ENCODE measurements at regions not wholly inside any gene's neighbourhood (a gene's known extent, or its start where the extent isn't known, plus 50 kb on each side); places are given as distances from the start of the nearest gene placed in this dataset.
"Not testable (repeated sequence)": the region's sequence is repeated elsewhere in the genome, so short reads cannot be mapped to it uniquely, and the experiment has no call there.

- no peak for DNase-seq
These were observed 141.8 kb downstream of the SIM1 start for GRCh38 chr6:100322886-100323285.

- no peak for DNase-seq
These were observed 144.0 kb downstream of the SIM1 start for GRCh38 chr6:100320686-100321085.

- no peak for DNase-seq
These were observed 147.7 kb downstream of the SIM1 start for GRCh38 chr6:100317031-100317430.

GRCh38 chr6:100314186-100314585, 150.5 kb downstream of the SIM1 start:
- no peak for DNase-seq

- no peak for DNase-seq
These were observed 152.9 kb downstream of the SIM1 start for GRCh38 chr6:100311707-100312251.

- DNase-seq: no peak
These were observed 155.5 kb downstream of the SIM1 start for GRCh38 chr6:100309174-100309573.

- no peak for DNase-seq
These were observed 157.2 kb downstream of the SIM1 start for GRCh38 chr6:100307561-100307960.

- no peak for DNase-seq
These were observed 159.4 kb downstream of the SIM1 start for GRCh38 chr6:100305209-100305869.

- DNase-seq: no peak
These were observed 160.1 kb downstream of the SIM1 start for GRCh38 chr6:100304575-100304974.

- DNase-seq: no peak
These were observed 163.0 kb downstream of the SIM1 start for GRCh38 chr6:100301731-100302130.

- DNase-seq: no peak
These were observed 164.4 kb downstream of the SIM1 start for GRCh38 chr6:100300221-100300736.

GRCh38 chr6:100296810-100297544, 167.7 kb downstream of the SIM1 start:
- no peak for DNase-seq

GRCh38 chr6:100295172-100295571, 169.5 kb downstream of the SIM1 start:
- not testable (repeated sequence) for DNase-seq

- no peak for DNase-seq
These were observed 175.4 kb downstream of the SIM1 start for GRCh38 chr6:100289285-100289684.

GRCh38 chr6:100288311-100288710, 176.4 kb downstream of the SIM1 start:
- DNase-seq: no peak

- no peak for DNase-seq
These were observed 181.4 kb downstream of the SIM1 start for GRCh38 chr6:100283285-100283684.

GRCh38 chr6:100281471-100281901, 183.2 kb downstream of the SIM1 start:
- DNase-seq: no peak

GRCh38 chr6:100276311-100277057, 188.2 kb downstream of the SIM1 start:
- no peak for DNase-seq

- no peak for DNase-seq
These were observed 190.6 kb downstream of the SIM1 start for GRCh38 chr6:100274147-100274546.

- no peak for DNase-seq
These were observed 193.1 kb downstream of the SIM1 start for GRCh38 chr6:100271625-100272024.

GRCh38 chr6:100271202-100271601, 193.5 kb downstream of the SIM1 start:
- no peak for DNase-seq

- no peak for DNase-seq
These were observed 195.5 kb downstream of the SIM1 start for GRCh38 chr6:100269189-100269588.

- no peak for DNase-seq
These were observed 196.4 kb downstream of the SIM1 start for GRCh38 chr6:100268326-100268725.
